GM12878 (cell line): ENCODE measurements at regions not wholly inside any gene's neighbourhood (a gene's known extent, or its start where the extent isn't known, plus 50 kb on each side); places are given as distances from the start of the nearest gene placed in this dataset.

Experiments used
- ATAC-seq: fragments of 200-7000 bp; cut with Tn5 transposase; 3 replicates; pipeline ENCODE4 v1.9.1; 2020; ENCODE audit warnings: mild to moderate bottlenecking, moderate library complexity
- BruUV-seq: library from RNA; stranded (reverse); fragments of 400-500 nt; replicated peaks from 2 replicates; lab custom pipeline; 2021; lab: Mats Ljungman, UMichigan
- CTCF ChIA-PET: fragments of 300-600 bp; sonication (Branson Sonifier 250); formaldehyde crosslinking; extraction: SDS; loops from one replicate; lab custom pipeline; 2021; ENCODE audit warnings: inconsistent platforms; lab: Yijun Ruan, JAX
- POLR2A ChIA-PET: fragments of 350-600 bp; formaldehyde crosslinking; extraction: SDS; loops from one replicate; lab custom pipeline; 2021; ENCODE audit warnings: inconsistent platforms; lab: Charles Lee
- RAD21 ChIA-PET: fragments of 300-600 bp; sonication (Branson Sonifier 250); formaldehyde crosslinking; loops from one replicate; lab custom pipeline; 2023; ENCODE audit warnings: antibody characterized with exemption; ENCODE audit not compliant: unreplicated experiment; lab: Charles Lee
- SMC1A ChIA-PET: fragments of 300-600 bp; sonication (Branson Sonifier 250); formaldehyde crosslinking; loops from one replicate; lab custom pipeline; 2023; ENCODE audit not compliant: unreplicated experiment, uncharacterized antibody; lab: Charles Lee
- DNase-seq: peaks from one replicate; pipeline ENCODE4 v3.0.0-alpha.2; 2011; ENCODE audit warnings: low read depth, low spot score
- FAIRE-seq: peaks from 3 replicates; lab custom pipeline; 2011; peaks lifted over from hg19 to GRCh38; lab: Jason Lieb, UNC
- H2AFZ ChIP-seq: 2 replicates; pipeline ENCODE4 v1.6.0; 2011; ENCODE audit warnings: low read depth, low read length, control low read depth; ENCODE audit not compliant: control insufficient read depth
- H3K27ac ChIP-seq: 2 replicates; pipeline ENCODE4 v1.5.1; 2011; ENCODE audit warnings: control low read depth; ENCODE audit not compliant: control insufficient read depth, insufficient read depth
- H3K27me3 ChIP-seq, 2 experiments: replicated peaks in 1 of 2; 2 replicates each; pipeline versions ENCODE4 v1.6.0 to v1.6.1; 2011; ENCODE audit warnings: low read length in 1 of 2; ENCODE audit not compliant: control insufficient read depth in 2 of 2, insufficient read depth in 2 of 2
- H3K36me3 ChIP-seq, 2 experiments: 2 replicates each; pipeline ENCODE4 v1.5.1; 2011; ENCODE audit warnings: low read length in 1 of 2; ENCODE audit not compliant: control insufficient read depth in 2 of 2, insufficient read depth in 2 of 2
- H3K4me1 ChIP-seq: 2 replicates; pipeline ENCODE4 v1.6.1; 2011; ENCODE audit warnings: mild to moderate bottlenecking, low read length, moderate library complexity, mixed read lengths; ENCODE audit not compliant: control insufficient read depth, insufficient read depth
- H3K4me2 ChIP-seq: 2 replicates; pipeline ENCODE4 v1.6.0; 2011; ENCODE audit warnings: control low read depth; ENCODE audit not compliant: control insufficient read depth, insufficient read depth
- H3K4me3 ChIP-seq: fragments of 200-600 bp; sonication (generic); 2 replicates; pipeline ENCODE4 v1.5.1; 2016
- H3K79me2 ChIP-seq: 2 replicates; pipeline ENCODE4 v1.6.0; 2011; ENCODE audit warnings: low read length; ENCODE audit not compliant: control insufficient read depth, insufficient read depth
- H3K9ac ChIP-seq: 2 replicates; pipeline ENCODE4 v1.8.0; 2011; ENCODE audit warnings: low read length, control low read depth, mixed read lengths; ENCODE audit not compliant: control insufficient read depth, insufficient read depth
- H3K9me3 ChIP-seq: replicated peaks from 3 replicates; pipeline ENCODE4 v1.5.1; 2011; ENCODE audit warnings: mild to moderate bottlenecking, low read length; ENCODE audit not compliant: control insufficient read depth, insufficient read depth
- H4K20me1 ChIP-seq: 2 replicates; pipeline ENCODE4 v1.6.0; 2011; ENCODE audit not compliant: control insufficient read depth, insufficient read depth
- CTCF ChIP-seq, 3 experiments: IDR thresholded peaks in 2 of 3; conservative IDR thresholded peaks in 1 of 3; 2 replicates each; pipeline ENCODE4 v1.5.1; 2011; ENCODE audit warnings: low read depth in 3 of 3, low read length in 3 of 3, mild to moderate bottlenecking in 3 of 3, control low read depth in 2 of 3, moderate library complexity in 2 of 3, inconsistent platforms in 1 of 3, mixed read lengths in 1 of 3; ENCODE audit not compliant: control insufficient read depth in 2 of 3, insufficient read depth in 1 of 3; ENCODE audit errors: extremely low read depth in 1 of 3
- NFIC ChIP-seq: IDR thresholded peaks from 2 replicates; pipeline ENCODE4 v1.6.1; 2012; ENCODE audit warnings: low read depth, mild to moderate bottlenecking, inconsistent platforms, low read length, moderate library complexity
- WGBS: methylation state at CpG from one replicate; pipeline ENCODE4 v1.1.6; 2016; ENCODE audit warnings: low lambda C conversion rate; ENCODE audit not compliant: insufficient replicate concordance, insufficient coverage; ENCODE audit errors: missing lambda C conversion rate; 5-methylcytosine and 5-hydroxymethylcytosine counted together
- in situ Hi-C: fragments of 300-500 bp; cut with MboI; formaldehyde crosslinking; loops from 9 replicates; pipeline ENCODE4 v1.14.3; 2018; ENCODE audit warnings: mixed read lengths
- intact Hi-C: fragments of 100-400 bp; cut with micrococcal nuclease; formaldehyde crosslinking; loops from one replicate; pipeline ENCODE4 v1.14.2; 2022; ENCODE audit not compliant: unreplicated experiment
- TF ChIP-seq, protein P1 (sequence below): IDR thresholded peaks from 2 replicates; pipeline ENCODE4 v1.6.1; 2011; ENCODE audit warnings: low read depth, mild to moderate bottlenecking, low read length, moderate library complexity, borderline replicate concordance; ENCODE audit errors: extremely low read depth
- TF ChIP-seq, protein P2 (sequence below): IDR thresholded peaks from 2 replicates; pipeline ENCODE4 v1.6.1; 2012; ENCODE audit warnings: mild to moderate bottlenecking, low read depth, low read length

- no peaks in the 10 kb centered on the region for H3K4me1 ChIP-seq
- no peak for FAIRE-seq
- no peak overlapping the region for H3K4me2 ChIP-seq
- POLR2A ChIA-PET = no interaction called here
- no peak for DNase-seq
- in situ Hi-C loops = no loop called here
- H3K9ac ChIP-seq = no peak overlapping the region
- H3K9me3 ChIP-seq = no peaks in the 10 kb centered on the region
- SMC1A ChIA-PET = interaction anchor here (1.0 to 1.1 kb wide), 2 partner anchors 8 to 43 kb away, joined by 3 read pairs; no protein-coding TSS in a partner anchor
- no TSS peak for BruUV-seq
- TF ChIP-seq, protein P1, sequence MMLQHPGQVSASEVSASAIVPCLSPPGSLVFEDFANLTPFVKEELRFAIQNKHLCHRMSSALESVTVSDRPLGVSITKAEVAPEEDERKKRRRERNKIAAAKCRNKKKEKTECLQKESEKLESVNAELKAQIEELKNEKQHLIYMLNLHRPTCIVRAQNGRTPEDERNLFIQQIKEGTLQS = no peak
- TF ChIP-seq, protein P2, sequence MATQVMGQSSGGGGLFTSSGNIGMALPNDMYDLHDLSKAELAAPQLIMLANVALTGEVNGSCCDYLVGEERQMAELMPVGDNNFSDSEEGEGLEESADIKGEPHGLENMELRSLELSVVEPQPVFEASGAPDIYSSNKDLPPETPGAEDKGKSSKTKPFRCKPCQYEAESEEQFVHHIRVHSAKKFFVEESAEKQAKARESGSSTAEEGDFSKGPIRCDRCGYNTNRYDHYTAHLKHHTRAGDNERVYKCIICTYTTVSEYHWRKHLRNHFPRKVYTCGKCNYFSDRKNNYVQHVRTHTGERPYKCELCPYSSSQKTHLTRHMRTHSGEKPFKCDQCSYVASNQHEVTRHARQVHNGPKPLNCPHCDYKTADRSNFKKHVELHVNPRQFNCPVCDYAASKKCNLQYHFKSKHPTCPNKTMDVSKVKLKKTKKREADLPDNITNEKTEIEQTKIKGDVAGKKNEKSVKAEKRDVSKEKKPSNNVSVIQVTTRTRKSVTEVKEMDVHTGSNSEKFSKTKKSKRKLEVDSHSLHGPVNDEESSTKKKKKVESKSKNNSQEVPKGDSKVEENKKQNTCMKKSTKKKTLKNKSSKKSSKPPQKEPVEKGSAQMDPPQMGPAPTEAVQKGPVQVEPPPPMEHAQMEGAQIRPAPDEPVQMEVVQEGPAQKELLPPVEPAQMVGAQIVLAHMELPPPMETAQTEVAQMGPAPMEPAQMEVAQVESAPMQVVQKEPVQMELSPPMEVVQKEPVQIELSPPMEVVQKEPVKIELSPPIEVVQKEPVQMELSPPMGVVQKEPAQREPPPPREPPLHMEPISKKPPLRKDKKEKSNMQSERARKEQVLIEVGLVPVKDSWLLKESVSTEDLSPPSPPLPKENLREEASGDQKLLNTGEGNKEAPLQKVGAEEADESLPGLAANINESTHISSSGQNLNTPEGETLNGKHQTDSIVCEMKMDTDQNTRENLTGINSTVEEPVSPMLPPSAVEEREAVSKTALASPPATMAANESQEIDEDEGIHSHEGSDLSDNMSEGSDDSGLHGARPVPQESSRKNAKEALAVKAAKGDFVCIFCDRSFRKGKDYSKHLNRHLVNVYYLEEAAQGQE = peak; percentile 52; the same call in 1 of the 2 replicates
- TF ChIP-seq CTCF (IDR thresholded peaks at IDR 0.05 in 2 of 3, conservative IDR thresholded peaks at IDR 0.05 in 1 of 3; ENCODE audit: control insufficient read depth in 2 of 3, extremely low read depth in 1 of 3, insufficient read depth in 1 of 3, low read depth in 3 of 3, low read length in 3 of 3) = no peak
- TF ChIP-seq NFIC = no peak
- RAD21 ChIA-PET = no interaction called here
- no peaks in the 10 kb centered on the region for H3K79me2 ChIP-seq
- 16% methylated on average over 4 of the region's 4 CpGs for WGBS
- H3K27me3 ChIP-seq = no peaks in the 10 kb centered on the region
- H3K36me3 ChIP-seq = no peaks in the 10 kb centered on the region
- ATAC-seq = no peak
- H3K4me3 ChIP-seq = no peak overlapping the region
- CTCF ChIA-PET = no interaction called here
- no peaks in the 10 kb centered on the region for H4K20me1 ChIP-seq
- intact Hi-C loops = no loop called here
- no peak overlapping the region for H3K27ac ChIP-seq
- H2AFZ ChIP-seq = no peak overlapping the region
Measured at GRCh38 chr10:83954193-83954799, 185.0 kb upstream of the GHITM start.
